Endothelial cell (in vitro differentiated cells): ENCODE measurements at regions not wholly inside any gene's neighbourhood (a gene's known extent, or its start where the extent isn't known, plus 50 kb on each side); places are given as distances from the start of the nearest gene placed in this dataset.

Experiments
- DNase-seq: peaks from one replicate; pipeline ENCODE4 v3.0.0; 2021; ENCODE audit warnings: low spot score
- H3K27ac Mint-ChIP-seq: one replicate; pipeline ENCODE4 v1.8.0; 2021; ENCODE audit warnings: mixed read lengths, inconsistent platforms; ENCODE audit not compliant: unreplicated experiment
- H3K27me3 Mint-ChIP-seq: one replicate; pipeline ENCODE4 v1.8.0; 2021; ENCODE audit warnings: mild to moderate bottlenecking, moderate library complexity, mixed read lengths, inconsistent platforms; ENCODE audit not compliant: unreplicated experiment
- H3K36me3 Mint-ChIP-seq: one replicate; pipeline ENCODE4 v1.8.0; 2021; ENCODE audit warnings: mild to moderate bottlenecking, low read depth, mixed read lengths, inconsistent platforms; ENCODE audit not compliant: unreplicated experiment
- H3K4me1 Mint-ChIP-seq: one replicate; pipeline ENCODE4 v1.8.0; 2021; ENCODE audit warnings: mild to moderate bottlenecking, mixed read lengths, inconsistent platforms; ENCODE audit not compliant: unreplicated experiment
- H3K4me3 Mint-ChIP-seq: one replicate; pipeline ENCODE4 v1.8.0; 2021; ENCODE audit warnings: mild to moderate bottlenecking, mixed read lengths, inconsistent platforms; ENCODE audit not compliant: unreplicated experiment
- H3K9me3 Mint-ChIP-seq: one replicate; pipeline ENCODE4 v1.8.0; 2021; ENCODE audit warnings: mixed read lengths, inconsistent platforms; ENCODE audit not compliant: unreplicated experiment
- TF ChIP-seq, protein P1 (sequence below): fragments of 200-600 bp; sonication (generic); IDR thresholded peaks from one replicate; pipeline ENCODE4 v1.5.0; 2021; ENCODE audit warnings: antibody characterized with exemption; ENCODE audit not compliant: unreplicated experiment

DNA sequence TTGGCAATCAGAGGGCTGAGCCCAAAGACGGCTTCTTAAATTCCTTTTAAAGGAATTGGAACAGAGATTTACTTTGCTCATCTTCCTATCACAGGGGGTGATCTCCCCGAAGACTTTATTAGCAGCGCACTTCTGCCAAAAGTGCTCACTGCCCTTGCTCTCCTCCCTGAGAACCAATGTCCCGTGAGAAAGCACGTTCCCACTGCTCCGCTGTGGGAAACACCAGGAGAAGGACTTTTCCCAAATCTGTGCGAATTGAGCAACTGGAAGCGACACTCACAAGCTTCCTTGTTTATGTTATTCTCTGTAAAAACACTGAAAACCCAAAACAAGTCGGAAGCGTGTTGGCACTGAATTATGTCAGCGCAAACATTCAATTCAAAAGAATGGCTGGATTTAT is 670.8 kb upstream of the NR2F2 start:
- Mint-ChIP-seq H3K4me1 (peaks cover 3% of the 10 kb centered on the region), H3K9me3 (no peaks in the 10 kb centered on the region), H3K4me3 (no peak overlapping the region), H3K36me3 (no peaks in the 10 kb centered on the region), H3K27me3 (no peaks in the 10 kb centered on the region), H3K27ac (no peak overlapping the region)
- DNase-seq: no peak
- TF ChIP-seq, protein P1, sequence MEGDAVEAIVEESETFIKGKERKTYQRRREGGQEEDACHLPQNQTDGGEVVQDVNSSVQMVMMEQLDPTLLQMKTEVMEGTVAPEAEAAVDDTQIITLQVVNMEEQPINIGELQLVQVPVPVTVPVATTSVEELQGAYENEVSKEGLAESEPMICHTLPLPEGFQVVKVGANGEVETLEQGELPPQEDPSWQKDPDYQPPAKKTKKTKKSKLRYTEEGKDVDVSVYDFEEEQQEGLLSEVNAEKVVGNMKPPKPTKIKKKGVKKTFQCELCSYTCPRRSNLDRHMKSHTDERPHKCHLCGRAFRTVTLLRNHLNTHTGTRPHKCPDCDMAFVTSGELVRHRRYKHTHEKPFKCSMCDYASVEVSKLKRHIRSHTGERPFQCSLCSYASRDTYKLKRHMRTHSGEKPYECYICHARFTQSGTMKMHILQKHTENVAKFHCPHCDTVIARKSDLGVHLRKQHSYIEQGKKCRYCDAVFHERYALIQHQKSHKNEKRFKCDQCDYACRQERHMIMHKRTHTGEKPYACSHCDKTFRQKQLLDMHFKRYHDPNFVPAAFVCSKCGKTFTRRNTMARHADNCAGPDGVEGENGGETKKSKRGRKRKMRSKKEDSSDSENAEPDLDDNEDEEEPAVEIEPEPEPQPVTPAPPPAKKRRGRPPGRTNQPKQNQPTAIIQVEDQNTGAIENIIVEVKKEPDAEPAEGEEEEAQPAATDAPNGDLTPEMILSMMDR: no peak

DNA sequence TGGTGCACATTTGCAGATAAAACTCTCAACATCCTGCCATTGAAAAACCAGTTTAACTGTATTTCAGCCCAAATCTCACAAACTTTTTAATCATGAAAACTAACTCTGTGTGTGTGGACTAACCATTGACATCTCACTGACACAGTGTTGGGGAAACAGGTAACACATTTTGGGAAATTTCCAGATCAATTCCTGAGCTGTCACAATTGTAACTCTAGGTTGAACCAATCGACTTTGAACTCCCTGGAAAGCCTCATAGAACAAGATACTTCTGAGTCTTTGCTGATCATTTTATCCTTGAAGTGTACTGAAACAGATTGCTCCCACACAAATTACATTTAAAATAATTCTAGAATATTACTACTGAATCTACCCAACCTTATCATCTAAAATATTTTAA is 667.9 kb upstream of the NR2F2 start:
- TF ChIP-seq, protein P1: no peak
- Mint-ChIP-seq H3K4me1 (peaks cover 3% of the 10 kb centered on the region), H3K27ac (no peak overlapping the region), H3K27me3 (no peaks in the 10 kb centered on the region), H3K9me3 (no peaks in the 10 kb centered on the region), H3K36me3 (no peaks in the 10 kb centered on the region), H3K4me3 (no peak overlapping the region)
- no peak for DNase-seq

DNA sequence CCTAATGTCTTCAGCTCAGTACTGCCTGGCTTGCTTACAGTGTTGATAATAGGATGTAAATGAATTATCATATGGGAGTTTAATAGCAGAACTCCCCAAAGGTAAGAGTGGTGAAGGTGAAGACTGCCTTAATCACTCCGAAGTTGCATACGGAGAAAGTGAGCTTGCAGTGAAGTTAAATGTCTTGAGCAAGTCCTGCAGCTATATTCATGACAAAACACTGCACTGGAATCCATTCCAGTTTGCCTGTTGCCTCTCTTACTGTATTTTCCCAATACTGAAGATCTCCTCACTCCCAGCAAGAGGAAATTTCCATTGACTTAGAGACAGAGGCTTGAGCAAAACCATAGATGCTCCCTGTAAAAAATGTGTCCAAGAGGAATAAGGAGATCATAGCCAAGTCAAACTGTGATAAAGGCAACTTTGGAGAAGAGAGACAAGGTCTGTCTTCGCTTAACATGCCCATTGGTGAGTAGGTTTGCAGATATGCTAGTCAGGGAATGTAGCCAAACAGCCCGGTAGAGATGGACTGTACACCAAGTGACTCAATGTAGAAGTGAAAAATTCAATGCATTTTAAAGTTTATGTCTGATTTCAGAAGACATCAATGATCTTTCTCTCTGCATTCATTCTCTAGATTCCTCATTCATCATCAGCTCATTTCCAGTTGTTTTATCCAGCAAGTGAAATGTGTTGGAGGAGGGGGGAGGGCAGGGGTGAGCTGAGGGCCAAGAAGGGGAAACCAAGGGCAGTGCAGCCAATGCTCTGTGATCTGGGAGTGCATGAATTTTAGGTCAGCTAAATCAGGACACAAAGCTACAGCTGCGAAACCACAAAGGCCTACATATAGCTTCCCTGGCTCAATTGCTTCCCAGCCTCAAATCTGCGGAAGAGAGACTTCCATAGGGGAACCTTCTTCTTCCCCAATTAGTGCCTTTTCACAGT is 667.1 kb upstream of the NR2F2 start:
- no peaks in the 10 kb centered on the region for H3K9me3 Mint-ChIP-seq
- TF ChIP-seq, protein P1: no peak
- no peaks in the 10 kb centered on the region for H3K36me3 Mint-ChIP-seq
- H3K4me1 Mint-ChIP-seq: peaks cover 3% of the 10 kb centered on the region
- H3K4me3 Mint-ChIP-seq: no peak overlapping the region
- H3K27me3 Mint-ChIP-seq: no peaks in the 10 kb centered on the region
- DNase-seq: no peak
- no peak overlapping the region for H3K27ac Mint-ChIP-seq

DNA sequence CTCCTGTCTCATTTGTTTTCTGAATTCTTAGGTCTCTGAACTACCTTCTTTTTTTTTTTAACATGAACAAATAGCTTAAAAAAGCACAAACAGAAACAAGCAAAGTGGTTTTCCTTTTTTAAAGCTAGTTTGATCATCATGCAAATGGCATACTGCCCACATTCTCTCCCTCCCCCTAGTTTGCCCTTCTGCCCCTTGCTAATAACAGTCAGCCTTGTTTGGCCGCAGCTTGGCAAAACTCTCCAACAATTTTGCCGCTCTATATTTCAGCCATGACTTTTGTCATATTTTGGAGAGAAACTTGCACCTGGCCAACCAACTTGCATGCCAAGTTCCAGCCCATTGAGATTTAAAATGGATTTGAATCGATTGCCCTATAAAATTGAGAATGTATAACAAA is 666.0 kb upstream of the NR2F2 start:
- no peak for DNase-seq
- TF ChIP-seq, protein P1: no peak
- H3K27ac Mint-ChIP-seq: no peak overlapping the region

More for the DNA sequence above, 666.0 kb upstream of the NR2F2 start:
- no peaks in the 10 kb centered on the region for H3K9me3 Mint-ChIP-seq
- H3K36me3 Mint-ChIP-seq: no peaks in the 10 kb centered on the region
- no peak overlapping the region for H3K4me3 Mint-ChIP-seq
- peaks cover 3% of the 10 kb centered on the region for H3K4me1 Mint-ChIP-seq
- H3K27me3 Mint-ChIP-seq: no peaks in the 10 kb centered on the region
